Right lobe of liver (tissue), 6 donors: ENCODE measurements at regions not wholly inside any gene's neighbourhood (a gene's known extent, or its start where the extent isn't known, plus 50 kb on each side); places are given as distances from the start of the nearest gene placed in this dataset.

Experiments used
- ATAC-seq, 4 donors: fragments of 200-7000 bp; cut with Tn5 transposase; one replicate each; pipeline ENCODE4 v1.9.1; 2020; ENCODE audit warnings: mild to moderate bottlenecking in 4 of 4, moderate library complexity in 4 of 4
- DNase-seq, 3 donors: peaks; one replicate each; pipeline ENCODE4 v3.0.0-alpha.2; 2020
- H3K27ac ChIP-seq, 3 donors: fragments of 200-600 bp; one replicate each; pipeline ENCODE4 v1.8.0; 2022
- H3K27me3 ChIP-seq, 2 donors: fragments of 200-600 bp; one replicate each; pipeline ENCODE4 v1.8.0; 2022
- H3K36me3 ChIP-seq, 4 donors: fragments of 200-600 bp; sonication (generic) in 1 of 4; one replicate each; pipeline versions ENCODE4 v1.5.1 to v1.8.0; 2017 to 2022; ENCODE audit warnings: control low read depth in 1 of 4
- H3K4me1 ChIP-seq, 4 donors: fragments of 200-600 bp; sonication (generic) in 1 of 4; one replicate each; pipeline versions ENCODE4 v1.5.1 to v1.8.0; 2017 to 2022; ENCODE audit warnings: control low read depth in 1 of 4
- H3K4me3 ChIP-seq, 3 donors: fragments of 200-600 bp; one replicate each; pipeline ENCODE4 v1.8.0; 2022
- H3K9me3 ChIP-seq, 4 donors: fragments of 200-600 bp; sonication (generic) in 1 of 4; one replicate each; pipeline versions ENCODE4 v1.5.1 to v1.8.0; 2017 to 2022; ENCODE audit warnings: control low read depth in 1 of 4
- POLR2A ChIP-seq: fragments of 450-650 bp; IDR thresholded peaks from one replicate; pipeline ENCODE4 v1.6.1; 2017; ENCODE audit warnings: antibody characterized with exemption, mild to moderate bottlenecking
- WGBS: methylation state at CpG from one replicate; pipeline ENCODE4 v1.1.6; 2018; ENCODE audit warnings: low coverage, low lambda C conversion rate; ENCODE audit not compliant: insufficient coverage; ENCODE audit errors: missing lambda C conversion rate; 5-methylcytosine and 5-hydroxymethylcytosine counted together
- intact Hi-C, 2 donors: fragments of 100-400 bp; cut with DNase I; formaldehyde crosslinking; loops; one replicate each; pipeline versions ENCODE4 v1.11.2 to v1.14.1; 2022
- TF ChIP-seq, protein P1 (sequence below), 4 donors: fragments of 200-600 bp in 3 of 4; fragments of 450-650 bp in 1 of 4; IDR thresholded peaks; one replicate each; pipeline versions ENCODE4 v1.5.1 to v1.8.0; 2016 to 2022; ENCODE audit warnings: antibody characterized with exemption in 4 of 4, mild to moderate bottlenecking in 2 of 4
- donor health status: DM: no; HTN: yes; CAD: no.
- donor health status: DM: no; HTN: no; CAD: no.
- donor health status: DM: no; HTN: no; CAD: no.
- donor health status: DM: no; HTN: yes; CAD: no.
- donor health status: DM: no; HTN: yes; CAD: no.

DNA sequence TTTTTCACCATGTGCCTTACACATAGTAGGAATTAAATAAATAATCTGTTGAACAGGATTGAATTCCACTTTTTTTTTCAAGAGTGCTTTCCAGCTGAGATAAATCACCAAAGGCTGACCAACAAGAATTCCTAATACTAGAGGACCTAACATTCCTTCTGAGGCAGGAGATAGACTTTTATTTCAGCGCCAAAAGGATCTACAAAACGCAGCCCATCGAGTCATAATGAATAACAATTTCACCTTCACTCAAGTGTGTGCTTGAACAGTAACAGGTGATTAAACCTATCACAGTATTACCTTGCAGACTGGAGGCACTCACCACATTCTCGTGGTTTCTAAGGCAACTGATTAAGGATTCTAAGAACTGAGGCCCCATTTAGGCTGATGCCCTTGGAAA, 224.3 kb upstream of the ATP2B1 start:
- Histone ChIP-seq H3K4me3 (no peak overlapping the region), H3K27ac (no peak overlapping the region), H3K4me1 (no peaks in the 10 kb centered on the region), H3K9me3 (no peaks in the 10 kb centered on the region), H3K27me3 (no peaks in the 10 kb centered on the region), H3K36me3 (no peaks in the 10 kb centered on the region)
- ATAC-seq: no peak
- 47% methylated on average over 4 of the region's 4 CpGs for WGBS
- intact Hi-C loops: no loop called here
- no peak for TF ChIP-seq POLR2A
- TF ChIP-seq, protein P1, sequence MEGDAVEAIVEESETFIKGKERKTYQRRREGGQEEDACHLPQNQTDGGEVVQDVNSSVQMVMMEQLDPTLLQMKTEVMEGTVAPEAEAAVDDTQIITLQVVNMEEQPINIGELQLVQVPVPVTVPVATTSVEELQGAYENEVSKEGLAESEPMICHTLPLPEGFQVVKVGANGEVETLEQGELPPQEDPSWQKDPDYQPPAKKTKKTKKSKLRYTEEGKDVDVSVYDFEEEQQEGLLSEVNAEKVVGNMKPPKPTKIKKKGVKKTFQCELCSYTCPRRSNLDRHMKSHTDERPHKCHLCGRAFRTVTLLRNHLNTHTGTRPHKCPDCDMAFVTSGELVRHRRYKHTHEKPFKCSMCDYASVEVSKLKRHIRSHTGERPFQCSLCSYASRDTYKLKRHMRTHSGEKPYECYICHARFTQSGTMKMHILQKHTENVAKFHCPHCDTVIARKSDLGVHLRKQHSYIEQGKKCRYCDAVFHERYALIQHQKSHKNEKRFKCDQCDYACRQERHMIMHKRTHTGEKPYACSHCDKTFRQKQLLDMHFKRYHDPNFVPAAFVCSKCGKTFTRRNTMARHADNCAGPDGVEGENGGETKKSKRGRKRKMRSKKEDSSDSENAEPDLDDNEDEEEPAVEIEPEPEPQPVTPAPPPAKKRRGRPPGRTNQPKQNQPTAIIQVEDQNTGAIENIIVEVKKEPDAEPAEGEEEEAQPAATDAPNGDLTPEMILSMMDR (IDR thresholded peaks at IDR 0.05): no peak
- DNase-seq: no peak

DNA sequence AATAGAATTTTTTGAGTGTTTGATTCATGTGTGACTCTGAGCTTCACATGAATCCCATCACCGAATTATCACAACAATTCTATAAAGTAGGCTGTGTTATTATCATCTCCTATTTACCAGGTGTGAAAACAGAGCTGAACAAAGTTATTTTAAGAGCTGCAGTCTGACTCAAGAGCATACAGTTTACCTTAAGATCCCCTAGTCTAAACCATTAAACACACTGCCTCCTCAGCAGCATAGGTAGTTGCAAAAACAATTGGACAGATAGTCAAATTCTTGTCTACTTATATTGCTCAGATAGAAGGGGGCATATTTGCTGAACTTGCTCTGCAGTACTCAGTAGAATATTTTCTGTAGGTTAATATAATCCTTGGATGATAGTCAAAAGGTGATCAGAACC, 219.8 kb upstream of the ATP2B1 start:
- 40% methylated on average over 1 of the region's 1 CpG for WGBS
- TF ChIP-seq, protein P1 (IDR thresholded peaks at IDR 0.05): no peak
- no peak for TF ChIP-seq POLR2A
- no peak for DNase-seq
- Histone ChIP-seq H3K27ac (no peak overlapping the region), H3K36me3 (no peaks in the 10 kb centered on the region), H3K4me1 (no peaks in the 10 kb centered on the region), H3K9me3 (no peaks in the 10 kb centered on the region), H3K27me3 (no peaks in the 10 kb centered on the region), H3K4me3 (no peak overlapping the region)
- intact Hi-C loops: no loop called here
- ATAC-seq: no peak

DNA sequence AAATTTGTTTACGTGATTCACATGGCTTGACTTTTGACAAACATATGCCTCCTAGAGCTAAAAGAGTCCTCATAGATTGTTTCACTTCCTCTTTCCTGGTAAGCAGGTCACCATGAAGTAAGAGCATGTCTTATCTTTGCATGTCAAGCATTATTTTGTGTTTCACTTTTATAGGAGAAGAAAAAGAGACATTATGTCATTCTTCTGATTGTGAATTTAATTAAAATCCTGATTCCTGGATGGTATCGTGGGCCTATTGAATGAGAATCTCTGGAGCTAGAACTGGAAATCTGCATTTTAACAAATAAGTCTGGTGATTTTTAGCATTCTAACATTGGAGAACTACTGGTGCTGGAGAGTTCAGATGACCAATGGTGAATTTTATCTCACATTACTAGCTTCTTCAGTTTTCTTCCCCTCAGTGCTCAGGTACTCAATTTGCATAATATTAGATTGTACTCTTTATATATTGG, 218.6 kb upstream of the ATP2B1 start:
- TF ChIP-seq, protein P1 (IDR thresholded peaks at IDR 0.05): no peak
- no peak for TF ChIP-seq POLR2A
- peak in 3 of 4 donors; percentile 37 to 60 (median 38) for ATAC-seq
- intact Hi-C loops: no loop called here
- Histone ChIP-seq H3K27me3 (no peaks in the 10 kb centered on the region), H3K27ac (no peak overlapping the region), H3K4me3 (no peak overlapping the region), H3K36me3 (no peaks in the 10 kb centered on the region), H3K4me1 (no peaks in the 10 kb centered on the region), H3K9me3 (no peaks in the 10 kb centered on the region)
- WGBS: 71% methylated on average over 2 of the region's 2 CpGs
- DNase-seq: no peak

DNA sequence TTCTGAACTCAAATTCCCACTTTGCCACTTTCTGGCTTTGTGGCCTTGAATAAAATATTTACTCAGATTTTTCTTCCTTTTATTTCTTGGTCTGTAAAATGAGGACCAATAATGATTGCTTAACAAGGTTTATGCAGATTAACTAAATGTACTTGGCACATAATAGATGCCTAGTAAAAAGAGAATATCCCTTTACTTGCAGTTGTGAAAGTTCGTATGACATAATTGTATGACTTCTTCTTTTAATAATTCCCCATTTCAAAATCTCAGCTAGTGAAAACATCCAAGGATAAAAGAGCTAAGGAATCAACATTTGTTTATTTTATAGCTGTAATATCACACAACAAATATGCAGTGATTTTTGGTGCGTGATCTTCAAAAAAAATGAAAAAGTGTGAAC, 215.6 kb upstream of the ATP2B1 start:
- DNase-seq: no peak
- TF ChIP-seq, protein P1 (IDR thresholded peaks at IDR 0.05): no peak
- no peak for TF ChIP-seq POLR2A
- no peak overlapping the region for H3K27ac ChIP-seq
- no peaks in the 10 kb centered on the region for H3K36me3 ChIP-seq
- ATAC-seq: no peak
- no peaks in the 10 kb centered on the region for H3K27me3 ChIP-seq
- intact Hi-C loops: no loop called here
- WGBS: 77% methylated on average over 2 of the region's 2 CpGs
- H3K4me3 ChIP-seq: no peak overlapping the region
- no peaks in the 10 kb centered on the region for H3K9me3 ChIP-seq
- H3K4me1 ChIP-seq: no peaks in the 10 kb centered on the region

DNA sequence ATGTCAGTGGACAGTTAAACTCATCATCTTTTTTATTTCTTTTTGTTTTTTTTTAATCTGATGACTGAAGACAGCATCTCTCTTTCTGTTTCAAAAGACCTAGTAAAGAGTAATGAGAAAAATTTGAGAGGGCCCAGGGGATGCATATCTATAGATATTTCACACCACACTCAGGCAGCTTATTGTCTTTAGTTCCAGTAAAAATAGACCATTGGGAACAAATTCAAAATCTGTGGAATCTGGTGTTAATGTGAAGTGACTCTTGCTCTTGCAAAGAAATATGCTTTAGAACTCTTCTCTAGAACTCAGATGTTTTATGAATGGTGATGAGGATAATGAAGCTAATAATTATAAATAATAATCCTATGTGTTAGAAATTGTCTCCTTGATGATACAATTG, 214.5 kb upstream of the ATP2B1 start:
- Histone ChIP-seq H3K4me1 (no peaks in the 10 kb centered on the region), H3K4me3 (no peak overlapping the region), H3K9me3 (no peaks in the 10 kb centered on the region), H3K36me3 (no peaks in the 10 kb centered on the region), H3K27ac (no peak overlapping the region), H3K27me3 (no peaks in the 10 kb centered on the region)
- intact Hi-C loops: no loop called here
- ATAC-seq (no peak), DNase-seq (no peak)
- TF ChIP-seq, protein P1 (IDR thresholded peaks at IDR 0.05): no peak
- TF ChIP-seq POLR2A: no peak
